ENCODE measurements at regions not wholly inside any gene's neighbourhood (a gene's known extent, or its start where the extent isn't known, plus 50 kb on each side); places are given as distances from the start of the nearest gene placed in this dataset.

- no peaks in the 10 kb centered on the region for H3K36me3 ChIP-seq (ENCODE audit: low read depth)
- in situ Hi-C loops (cut with MboI), result no loop called here
- WGBS, 2 experiments (ENCODE audit: low coverage in 1 of 2, low lambda C conversion rate in 2 of 2, missing lambda C conversion rate in 2 of 2), result 79 to 80% methylated on average over 4 of the region's 4 CpGs
These were observed 541.6 kb downstream of the SLC4A3 start for GRCh38 chr2:220168891-220169546.

DNA sequence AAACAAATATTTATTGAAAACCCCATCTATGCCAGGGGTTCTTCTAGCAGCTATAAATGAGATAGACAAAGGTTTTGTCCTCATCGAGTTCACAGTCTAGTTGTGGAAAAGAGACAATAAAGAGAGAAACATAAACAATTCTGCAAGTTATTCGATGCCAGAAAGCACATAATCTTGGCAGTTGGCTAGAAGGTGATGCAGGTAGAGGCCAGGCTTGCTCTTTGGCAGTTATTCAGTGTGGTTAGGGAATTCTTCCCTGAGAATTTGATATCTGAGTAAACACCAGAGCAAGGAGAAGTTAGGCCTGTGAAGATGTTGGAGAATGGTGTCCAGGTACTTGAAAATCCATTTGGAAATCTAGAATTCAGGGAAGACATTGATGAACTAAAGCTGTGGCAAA, 547.4 kb downstream of the SLC4A3 start:
- Histone ChIP-seq H2AFZ (no peak overlapping the region), H3K4me2 (ENCODE audit: unreplicated experiment) (no peak overlapping the region), H4K20me1 (ENCODE audit: insufficient read depth) (no peaks in the 10 kb centered on the region), H3K79me2 (ENCODE audit: insufficient read depth) (no peaks in the 10 kb centered on the region), H3K9me2 (ENCODE audit: insufficient read depth) (no peaks in the 10 kb centered on the region), H3K27ac (no peak overlapping the region), H3F3A (ENCODE audit: insufficient read depth) (no peaks in the 10 kb centered on the region), H3K36me3 (ENCODE audit: low read depth) (no peaks in the 10 kb centered on the region), H3K9me3 (ENCODE audit: low read depth) (no peaks in the 10 kb centered on the region), H3K27me3 (replicated peaks; ENCODE audit: insufficient read depth) (no peaks in the 10 kb centered on the region), H3K9ac (no peak overlapping the region), H3K4me3 (no peak overlapping the region), H3K4me1 (ENCODE audit: insufficient read depth) (no peaks in the 10 kb centered on the region)
- WGBS, 2 experiments (ENCODE audit: low coverage in 1 of 2, low lambda C conversion rate in 2 of 2, missing lambda C conversion rate in 2 of 2), result 69 to 86% methylated on average over 2 of the region's 2 CpGs
- DNase-seq, result no peak
- TF ChIP-seq EZH2 (IDR thresholded peaks at IDR 0.05; ENCODE audit: insufficient read depth, poor library complexity, severe bottlenecking), result no peak
- no peak for TF ChIP-seq EZH2phosphoT487 (IDR thresholded peaks at IDR 0.05; ENCODE audit: insufficient read depth, low read depth)
- in situ Hi-C loops (cut with MboI), result no loop called here

More at GRCh38 chr2:220168891-220169546, 541.6 kb downstream of the SLC4A3 start:
- no peak overlapping the region for H2AFZ ChIP-seq
- no peaks in the 10 kb centered on the region for H3F3A ChIP-seq (ENCODE audit: insufficient read depth)
- DNase-seq, result no peak
- no peaks in the 10 kb centered on the region for H3K27me3 ChIP-seq (replicated peaks; ENCODE audit: insufficient read depth)
- TF ChIP-seq EZH2phosphoT487 (IDR thresholded peaks at IDR 0.05; ENCODE audit: insufficient read depth, low read depth) (no peak), EZH2 (IDR thresholded peaks at IDR 0.05; ENCODE audit: insufficient read depth, poor library complexity, severe bottlenecking) (no peak)
- H3K4me2 ChIP-seq (ENCODE audit: unreplicated experiment), result no peak overlapping the region
- H3K9me2 ChIP-seq (ENCODE audit: insufficient read depth), result no peaks in the 10 kb centered on the region
- no peaks in the 10 kb centered on the region for H3K9me3 ChIP-seq (ENCODE audit: low read depth)
- no peak overlapping the region for H3K4me3 ChIP-seq
- no peaks in the 10 kb centered on the region for H3K79me2 ChIP-seq (ENCODE audit: insufficient read depth)
- no peaks in the 10 kb centered on the region for H4K20me1 ChIP-seq (ENCODE audit: insufficient read depth)
- H3K9ac ChIP-seq, result no peak overlapping the region
- no peaks in the 10 kb centered on the region for H3K4me1 ChIP-seq (ENCODE audit: insufficient read depth)
- no peak overlapping the region for H3K27ac ChIP-seq

DNA sequence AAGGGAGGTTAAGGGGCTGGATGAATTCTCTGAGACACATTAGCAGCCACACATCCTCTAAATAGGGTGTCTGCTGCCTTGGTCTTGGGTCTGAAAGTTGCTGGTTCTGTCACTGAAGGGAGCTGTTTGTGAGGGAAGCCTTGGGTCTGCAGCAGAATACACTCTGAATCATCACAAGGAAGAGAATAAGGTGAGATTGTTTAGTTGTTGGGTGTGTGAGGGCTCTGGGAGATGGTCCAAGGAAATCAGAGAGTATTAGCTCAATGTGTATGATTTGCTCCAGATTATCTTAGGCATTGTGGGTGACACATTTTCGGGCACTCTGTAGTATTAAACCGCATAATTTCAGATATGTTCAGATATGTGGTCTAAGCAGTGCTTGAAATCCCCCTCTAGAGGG, 548.5 kb downstream of the SLC4A3 start:
- no peaks in the 10 kb centered on the region for H3K9me3 ChIP-seq (ENCODE audit: low read depth)
- H3K79me2 ChIP-seq (ENCODE audit: insufficient read depth), result no peaks in the 10 kb centered on the region
- H3K9ac ChIP-seq, result no peak overlapping the region
- TF ChIP-seq EZH2 (IDR thresholded peaks at IDR 0.05; ENCODE audit: insufficient read depth, poor library complexity, severe bottlenecking) (no peak), EZH2phosphoT487 (IDR thresholded peaks at IDR 0.05; ENCODE audit: insufficient read depth, low read depth) (no peak)
- H3K27me3 ChIP-seq (replicated peaks; ENCODE audit: insufficient read depth), result no peaks in the 10 kb centered on the region
- H4K20me1 ChIP-seq (ENCODE audit: insufficient read depth), result no peaks in the 10 kb centered on the region
- H3K36me3 ChIP-seq (ENCODE audit: low read depth), result no peaks in the 10 kb centered on the region
- in situ Hi-C loops (cut with MboI), result no loop called here
- no peak overlapping the region for H3K4me2 ChIP-seq (ENCODE audit: unreplicated experiment)
- H3K9me2 ChIP-seq (ENCODE audit: insufficient read depth), result no peaks in the 10 kb centered on the region
- DNase-seq, result no peak
- H2AFZ ChIP-seq, result no peak overlapping the region
- H3K4me3 ChIP-seq, result no peak overlapping the region
- 93 to 94% methylated on average over 2 of the region's 2 CpGs for WGBS, 2 experiments (ENCODE audit: low coverage in 1 of 2, low lambda C conversion rate in 2 of 2, missing lambda C conversion rate in 2 of 2)
- H3K4me1 ChIP-seq (ENCODE audit: insufficient read depth), result no peaks in the 10 kb centered on the region
- no peak overlapping the region for H3K27ac ChIP-seq
- H3F3A ChIP-seq (ENCODE audit: insufficient read depth), result no peaks in the 10 kb centered on the region

DNA sequence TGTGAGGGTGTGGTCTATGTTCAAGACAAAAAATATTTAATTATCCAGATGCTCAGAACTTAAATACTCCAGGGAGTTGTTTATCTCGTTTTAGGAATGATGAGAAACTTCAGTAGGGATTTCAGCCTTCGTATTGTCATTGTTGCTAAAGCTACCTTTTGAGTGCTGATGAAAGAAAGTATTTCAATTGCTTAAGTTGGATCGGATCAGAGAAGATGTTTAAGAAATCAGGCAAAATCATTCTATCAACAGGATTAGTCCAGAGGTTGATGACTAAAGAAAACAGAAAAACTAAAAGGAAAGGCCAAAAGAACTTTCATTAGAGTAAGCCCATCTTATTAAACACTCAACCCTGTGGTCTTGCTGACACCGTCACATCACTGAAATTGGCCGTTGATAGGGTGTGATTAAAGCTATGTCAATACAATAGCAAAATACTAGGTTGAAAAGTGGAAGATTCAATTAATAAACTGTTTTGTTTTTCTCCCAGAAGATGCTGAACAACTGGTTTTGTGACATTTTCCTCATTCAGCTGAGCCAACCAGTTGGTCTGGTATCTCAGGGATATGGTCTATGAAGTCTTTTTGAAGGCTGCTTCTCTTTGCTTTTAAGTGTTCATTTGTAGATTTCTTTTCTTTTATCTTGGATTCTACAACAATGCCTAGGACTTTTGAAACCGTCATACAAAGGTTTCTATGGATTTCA, 551.7 kb downstream of the SLC4A3 start:
- no peak overlapping the region for H2AFZ ChIP-seq
- no peaks in the 10 kb centered on the region for H4K20me1 ChIP-seq (ENCODE audit: insufficient read depth)
- no peak for TF ChIP-seq EZH2 (IDR thresholded peaks at IDR 0.05; ENCODE audit: insufficient read depth, poor library complexity, severe bottlenecking)
- no peak for TF ChIP-seq EZH2phosphoT487 (IDR thresholded peaks at IDR 0.05; ENCODE audit: insufficient read depth, low read depth)
- H3K36me3 ChIP-seq (ENCODE audit: low read depth), result no peaks in the 10 kb centered on the region
- no peak overlapping the region for H3K4me2 ChIP-seq (ENCODE audit: unreplicated experiment)
- in situ Hi-C loops (cut with MboI), result no loop called here
- WGBS, 2 experiments (ENCODE audit: low coverage in 1 of 2, low lambda C conversion rate in 2 of 2, missing lambda C conversion rate in 2 of 2), result 94 to 95% methylated on average over 6 of the region's 6 CpGs
- H3K27ac ChIP-seq, result no peak overlapping the region
- H3F3A ChIP-seq (ENCODE audit: insufficient read depth), result no peaks in the 10 kb centered on the region
- no peak for DNase-seq
- H3K79me2 ChIP-seq (ENCODE audit: insufficient read depth), result no peaks in the 10 kb centered on the region
- no peaks in the 10 kb centered on the region for H3K9me3 ChIP-seq (ENCODE audit: low read depth)
- no peaks in the 10 kb centered on the region for H3K27me3 ChIP-seq (replicated peaks; ENCODE audit: insufficient read depth)
- H3K9me2 ChIP-seq (ENCODE audit: insufficient read depth), result no peaks in the 10 kb centered on the region
- no peak overlapping the region for H3K9ac ChIP-seq
- no peaks in the 10 kb centered on the region for H3K4me1 ChIP-seq (ENCODE audit: insufficient read depth)
- H3K4me3 ChIP-seq, result no peak overlapping the region
